HG03045 (cell line): ENCODE measurements at regions not wholly inside any gene's neighbourhood (a gene's known extent, or its start where the extent isn't known, plus 50 kb on each side); places are given as distances from the start of the nearest gene placed in this dataset.

ENCODE experiments used
- ATAC-seq: cut with Tn5 transposase; IDR thresholded peaks from one replicate; pipeline ENCODE4 v1.9.1; 2021; ENCODE audit warnings: mild to moderate bottlenecking, moderate library complexity; ENCODE audit not compliant: unreplicated experiment

GRCh38 chr2:88283886-88284592, 113.9 kb downstream of the THNSL2 start:
- ATAC-seq = no peak

GRCh38 chr2:88281302-88282217, 111.4 kb downstream of the THNSL2 start:
- no peak for ATAC-seq

GRCh38 chr2:88269836-88270235, 99.7 kb downstream of the THNSL2 start:
- ATAC-seq = no peak

- peak; percentile 67 for ATAC-seq
Measured at GRCh38 chr2:88265352-88266303, 95.5 kb downstream of the THNSL2 start.

GRCh38 chr2:88263861-88264260, 93.7 kb downstream of the THNSL2 start:
- ATAC-seq = no peak

GRCh38 chr2:88261725-88262124, 91.6 kb downstream of the THNSL2 start:
- ATAC-seq = no peak

GRCh38 chr2:88258208-88258607, 88.1 kb downstream of the THNSL2 start:
- ATAC-seq = no peak

- no peak for ATAC-seq
Measured at GRCh38 chr2:88254437-88255091, 84.4 kb downstream of the THNSL2 start.

GRCh38 chr2:88253997-88254396, 83.9 kb downstream of the THNSL2 start:
- ATAC-seq = no peak

- ATAC-seq = no peak
Measured at GRCh38 chr2:88253375-88253774, 83.2 kb downstream of the THNSL2 start.

GRCh38 chr2:88252646-88253045, 82.5 kb downstream of the THNSL2 start:
- ATAC-seq = no peak

GRCh38 chr2:88252111-88252510, 82.0 kb downstream of the THNSL2 start:
- no peak for ATAC-seq

GRCh38 chr2:88250404-88250803, 80.3 kb downstream of the THNSL2 start:
- no peak for ATAC-seq

GRCh38 chr2:88248280-88248828, 78.2 kb downstream of the THNSL2 start:
- no peak for ATAC-seq

GRCh38 chr2:88247531-88247930, 77.4 kb downstream of the THNSL2 start:
- no peak for ATAC-seq

- ATAC-seq = no peak
Measured at GRCh38 chr2:88245109-88245508, 75.0 kb downstream of the THNSL2 start.

GRCh38 chr2:88239781-88240180, 69.6 kb downstream of the THNSL2 start:
- ATAC-seq = no peak

GRCh38 chr2:88236666-88237065, 66.5 kb downstream of the THNSL2 start:
- no peak for ATAC-seq
